Spleen (tissue), 11 donors: ENCODE measurements at regions not wholly inside any gene's neighbourhood (a gene's known extent, or its start where the extent isn't known, plus 50 kb on each side); places are given as distances from the start of the nearest gene placed in this dataset.

Source experiments
- DNase-seq: peaks from one replicate; pipeline ENCODE4 v3.0.0-alpha.2; 2020
- H3K27ac ChIP-seq, 8 donors: fragments of 200-600 bp; sonication (generic) in 7 of 8; 1 replicate in 4 of 8; 2 replicates in 4 of 8; pipeline versions ENCODE4 v1.5.0 to v1.8.0; 2016 to 2021; ENCODE audit warnings: inconsistent platforms in 4 of 8, mild to moderate bottlenecking in 4 of 8, moderate library complexity in 1 of 8
- H3K27me3 ChIP-seq, 7 donors: fragments of 200-600 bp; sonication (generic) in 6 of 7; replicated peaks in 1 of 7; 1 replicate in 4 of 7; 2 replicates in 3 of 7; pipeline versions ENCODE4 v1.5.0 to v1.8.0; 2016 to 2021; ENCODE audit warnings: inconsistent platforms in 3 of 7, mild to moderate bottlenecking in 1 of 7
- H3K36me3 ChIP-seq, 6 donors: fragments of 200-600 bp; sonication (generic) in 5 of 6; 1 replicate in 4 of 6; 2 replicates in 2 of 6; pipeline versions ENCODE4 v1.5.0 to v1.8.0; 2016 to 2021; ENCODE audit warnings: inconsistent platforms in 2 of 6
- H3K4me1 ChIP-seq, 6 donors: fragments of 200-600 bp; sonication (generic) in 5 of 6; 1 replicate in 3 of 6; 2 replicates in 3 of 6; pipeline versions ENCODE4 v1.5.0 to v1.8.0; 2016 to 2021; ENCODE audit warnings: inconsistent platforms in 3 of 6
- H3K4me3 ChIP-seq, 8 donors: fragments of 200-600 bp; sonication (generic) in 7 of 8; 1 replicate in 4 of 8; 2 replicates in 4 of 8; pipeline versions ENCODE4 v1.5.0 to v1.8.0; 2016 to 2021; ENCODE audit warnings: inconsistent platforms in 4 of 8, mild to moderate bottlenecking in 4 of 8, moderate library complexity in 2 of 8
- H3K9me3 ChIP-seq, 8 donors: fragments of 200-600 bp; sonication (generic) in 7 of 8; 1 replicate in 4 of 8; 2 replicates in 4 of 8; pipeline versions ENCODE4 v1.5.0 to v1.8.0; 2016 to 2021; ENCODE audit warnings: inconsistent platforms in 4 of 8
- POLR2A ChIP-seq, 3 donors: fragments of 450-650 bp; IDR thresholded peaks; one replicate each; pipeline ENCODE4 v1.5.1; 2017; ENCODE audit warnings: antibody characterized with exemption in 3 of 3, mild to moderate bottlenecking in 1 of 3
- POLR2AphosphoS5 ChIP-seq, 3 donors: sonication (generic); formaldehyde crosslinking; IDR thresholded peaks; one replicate each; pipeline ENCODE4 v1.5.1; 2017; ENCODE audit warnings: antibody characterized with exemption in 3 of 3
- WGBS, 5 donors: extraction: QIAGEN DNeasy Blood & Tissue Kit in 3 of 5; methylation state at CpG; one replicate each; pipeline versions ENCODE4 v1.1.5 to v1.1.7; 2013 to 2018; 5-methylcytosine and 5-hydroxymethylcytosine counted together
- intact Hi-C: fragments of 100-400 bp; cut with DNase I; formaldehyde crosslinking; loops from one replicate; pipeline ENCODE4 v1.15.0; 2023; ENCODE audit warnings: low total_unique reads
- TF ChIP-seq, protein P1 (sequence below), 11 experiments: fragments of 200-600 bp in 7 of 11; fragments of 450-650 bp in 4 of 11; sonication (generic) in 4 of 11; IDR thresholded peaks in 8 of 11; conservative IDR thresholded peaks in 3 of 11; 1 replicate in 7 of 11; 2 replicates in 4 of 11; pipeline versions ENCODE4 v1.4.0 to v1.8.0; 2016 to 2021; ENCODE audit warnings: antibody characterized with exemption in 11 of 11, inconsistent platforms in 4 of 11, mild to moderate bottlenecking in 1 of 11
- donor health status: healthy with polysubstance abuse.
- donor health status: DM: no; HTN: no; CAD: no; lungs with moderate emphysema.
- donor health status: DM: no; HTN: no; CAD: no.
- donor health status: Bipolar disorder and iron deficiency.
- donor health status: healthy.
- donor health status: DM: no; HTN: no; CAD: no.
- donor health status: DM: yes; HTN: yes; CAD: no.

GRCh38 chr13:58884353-58885209 is 1253.0 kb downstream of the PCDH17 start:
- DNase-seq: no peak
- Histone ChIP-seq H3K36me3 (no peaks in the 10 kb centered on the region), H3K27ac (no peak overlapping the region), H3K9me3 (no peaks in the 10 kb centered on the region), H3K4me1 (no peaks in the 10 kb centered on the region), H3K4me3 (no peak overlapping the region), H3K27me3 (no peaks in the 10 kb centered on the region)
- TF ChIP-seq POLR2A (IDR thresholded peaks at IDR 0.05) (no peak), POLR2AphosphoS5 (IDR thresholded peaks at IDR 0.05) (no peak)
- TF ChIP-seq, protein P1, sequence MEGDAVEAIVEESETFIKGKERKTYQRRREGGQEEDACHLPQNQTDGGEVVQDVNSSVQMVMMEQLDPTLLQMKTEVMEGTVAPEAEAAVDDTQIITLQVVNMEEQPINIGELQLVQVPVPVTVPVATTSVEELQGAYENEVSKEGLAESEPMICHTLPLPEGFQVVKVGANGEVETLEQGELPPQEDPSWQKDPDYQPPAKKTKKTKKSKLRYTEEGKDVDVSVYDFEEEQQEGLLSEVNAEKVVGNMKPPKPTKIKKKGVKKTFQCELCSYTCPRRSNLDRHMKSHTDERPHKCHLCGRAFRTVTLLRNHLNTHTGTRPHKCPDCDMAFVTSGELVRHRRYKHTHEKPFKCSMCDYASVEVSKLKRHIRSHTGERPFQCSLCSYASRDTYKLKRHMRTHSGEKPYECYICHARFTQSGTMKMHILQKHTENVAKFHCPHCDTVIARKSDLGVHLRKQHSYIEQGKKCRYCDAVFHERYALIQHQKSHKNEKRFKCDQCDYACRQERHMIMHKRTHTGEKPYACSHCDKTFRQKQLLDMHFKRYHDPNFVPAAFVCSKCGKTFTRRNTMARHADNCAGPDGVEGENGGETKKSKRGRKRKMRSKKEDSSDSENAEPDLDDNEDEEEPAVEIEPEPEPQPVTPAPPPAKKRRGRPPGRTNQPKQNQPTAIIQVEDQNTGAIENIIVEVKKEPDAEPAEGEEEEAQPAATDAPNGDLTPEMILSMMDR (IDR thresholded peaks at IDR 0.05 in 8 of 11, conservative IDR thresholded peaks at IDR 0.05 in 3 of 11): no peak
- intact Hi-C loops: no loop called here
- 66 to 91% (median 77%) methylated on average over 5 of the region's 5 CpGs for WGBS, 5 donors

GRCh38 chr13:58889474-58889873 is 1257.9 kb downstream of the PCDH17 start:
- Histone ChIP-seq H3K27me3 (no peaks in the 10 kb centered on the region), H3K9me3 (no peaks in the 10 kb centered on the region), H3K4me1 (no peaks in the 10 kb centered on the region), H3K4me3 (no peak overlapping the region), H3K27ac (no peak overlapping the region), H3K36me3 (no peaks in the 10 kb centered on the region)
- TF ChIP-seq POLR2A (IDR thresholded peaks at IDR 0.05) (no peak), POLR2AphosphoS5 (IDR thresholded peaks at IDR 0.05) (no peak)
- TF ChIP-seq, protein P1 (IDR thresholded peaks at IDR 0.05 in 8 of 11, conservative IDR thresholded peaks at IDR 0.05 in 3 of 11): no peak
- intact Hi-C loops: no loop called here
- 62 to 84% (median 74%) methylated on average over 1 of the region's 1 CpG for WGBS, 5 donors
- DNase-seq: no peak

GRCh38 chr13:58893396-58893795 is 1261.9 kb downstream of the PCDH17 start:
- Histone ChIP-seq H3K4me3 (no peak overlapping the region), H3K27me3 (no peaks in the 10 kb centered on the region), H3K27ac (no peak overlapping the region), H3K36me3 (no peaks in the 10 kb centered on the region), H3K9me3 (no peaks in the 10 kb centered on the region), H3K4me1 (no peaks in the 10 kb centered on the region)
- DNase-seq: no peak
- 85 to 97% (median 91%) methylated on average over 1 of the region's 1 CpG for WGBS, 5 donors
- intact Hi-C loops: no loop called here
- TF ChIP-seq POLR2A (IDR thresholded peaks at IDR 0.05) (no peak), POLR2AphosphoS5 (IDR thresholded peaks at IDR 0.05) (no peak)

- WGBS, 5 donors: 81 to 97% (median 89%) methylated on average over 2 to 3 of the region's 3 CpGs
- Histone ChIP-seq H3K36me3 (no peaks in the 10 kb centered on the region), H3K4me1 (no peaks in the 10 kb centered on the region), H3K27me3 (no peaks in the 10 kb centered on the region), H3K27ac (no peak overlapping the region), H3K9me3 (peaks cover 0 to 11% (median 0%) of the 10 kb centered on the region in 8 donors), H3K4me3 (no peak overlapping the region)
- DNase-seq: no peak
- no peak for TF ChIP-seq POLR2A (IDR thresholded peaks at IDR 0.05)
- TF ChIP-seq POLR2AphosphoS5 (IDR thresholded peaks at IDR 0.05): no peak
- TF ChIP-seq, protein P1 (IDR thresholded peaks at IDR 0.05 in 8 of 11, conservative IDR thresholded peaks at IDR 0.05 in 3 of 11): no peak
- intact Hi-C loops: no loop called here
Observed at GRCh38 chr13:58906329-58907007, 1257.3 kb downstream of the DIAPH3 start.
